Esophagus squamous epithelium (tissue), 5 donors: ENCODE measurements at regions not wholly inside any gene's neighbourhood (a gene's known extent, or its start where the extent isn't known, plus 50 kb on each side); places are given as distances from the start of the nearest gene placed in this dataset.

Experiments
- DNase-seq: peaks from one replicate; lab custom pipeline; 2025; lab: John Stamatoyannopoulos, UW
- H3K27ac ChIP-seq, 4 donors: fragments of 200-600 bp; sonication (generic); one replicate each; pipeline ENCODE4 v1.5.1; 2016 to 2019; ENCODE audit warnings: mild to moderate bottlenecking in 1 of 4
- H3K27me3 ChIP-seq, 4 donors: fragments of 200-600 bp; sonication (generic); 1 replicate in 3 of 4; 2 replicates in 1 of 4; pipeline versions ENCODE4 v1.5.1 to v1.6.0; 2017 to 2021; ENCODE audit warnings: antibody characterized with exemption in 1 of 4
- H3K36me3 ChIP-seq, 3 donors: fragments of 200-600 bp; sonication (generic); one replicate each; pipeline ENCODE4 v1.5.1; 2016 to 2019
- H3K4me1 ChIP-seq, 3 donors: fragments of 200-600 bp; sonication (generic); one replicate each; pipeline ENCODE4 v1.5.1; 2017 to 2019
- H3K4me3 ChIP-seq, 4 donors: fragments of 200-600 bp; sonication (generic); 1 replicate in 3 of 4; 2 replicates in 1 of 4; pipeline ENCODE4 v1.5.1; 2016 to 2019; ENCODE audit warnings: mild to moderate bottlenecking in 2 of 4, moderate library complexity in 1 of 4
- H3K9me3 ChIP-seq, 3 donors: fragments of 200-600 bp; sonication (generic); one replicate each; pipeline ENCODE4 v1.5.1; 2016 to 2019
- POLR2A ChIP-seq, 4 donors: fragments of 450-650 bp; IDR thresholded peaks; one replicate each; pipeline ENCODE4 v1.6.1; 2017; ENCODE audit warnings: antibody characterized with exemption in 4 of 4, mild to moderate bottlenecking in 4 of 4, moderate library complexity in 3 of 4
- WGBS, 2 donors: methylation state at CpG; one replicate each; pipeline ENCODE4 v1.1.5; 2018; 5-methylcytosine and 5-hydroxymethylcytosine counted together
- intact Hi-C: fragments of 100-400 bp; cut with DNase I; formaldehyde crosslinking; loops from one replicate; pipeline ENCODE4 v1.15.0; 2022
- TF ChIP-seq, protein P1 (sequence below), 6 experiments: fragments of 450-650 bp in 4 of 6; fragments of 200-600 bp in 2 of 6; sonication (generic) in 2 of 6; IDR thresholded peaks; one replicate each; pipeline ENCODE4 v1.5.1; 2016 to 2019; ENCODE audit warnings: antibody characterized with exemption in 6 of 6, mild to moderate bottlenecking in 4 of 6, moderate library complexity in 4 of 6
- donor health status: DM: yes; HTN: yes; CAD: no.

DNA sequence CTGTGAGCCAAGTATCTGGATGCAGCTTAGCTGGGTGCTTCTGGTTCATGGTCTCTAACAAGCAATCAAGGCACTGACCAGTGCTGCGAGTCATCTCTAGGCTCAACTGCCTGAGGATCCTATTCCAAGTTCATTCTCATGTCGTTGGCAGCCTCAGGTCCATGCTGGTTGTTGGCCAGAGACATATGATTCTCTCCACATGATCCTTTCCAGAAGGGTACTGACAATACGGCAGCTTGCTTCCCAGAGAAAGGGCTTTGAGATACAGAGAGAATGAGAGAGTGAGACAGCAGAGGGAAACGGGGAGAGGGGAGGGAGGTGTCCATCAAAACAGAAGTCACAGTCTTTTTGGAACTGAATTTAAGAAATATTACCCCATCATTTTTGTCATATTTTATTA lies 405.6 kb downstream of the XPNPEP1 start:
- H3K36me3 ChIP-seq: no peaks in the 10 kb centered on the region
- 47 to 64% methylated on average over 4 of the region's 4 CpGs for WGBS, 2 donors
- H3K4me1 ChIP-seq: no peaks in the 10 kb centered on the region
- no peak overlapping the region for H3K4me3 ChIP-seq
- no peak overlapping the region for H3K27ac ChIP-seq
- H3K27me3 ChIP-seq: no peaks in the 10 kb centered on the region
- no peak for DNase-seq
- intact Hi-C loops: no loop called here
- H3K9me3 ChIP-seq: peaks cover 0 to 4% (median 0%) of the 10 kb centered on the region in 3 donors
- TF ChIP-seq, protein P1, sequence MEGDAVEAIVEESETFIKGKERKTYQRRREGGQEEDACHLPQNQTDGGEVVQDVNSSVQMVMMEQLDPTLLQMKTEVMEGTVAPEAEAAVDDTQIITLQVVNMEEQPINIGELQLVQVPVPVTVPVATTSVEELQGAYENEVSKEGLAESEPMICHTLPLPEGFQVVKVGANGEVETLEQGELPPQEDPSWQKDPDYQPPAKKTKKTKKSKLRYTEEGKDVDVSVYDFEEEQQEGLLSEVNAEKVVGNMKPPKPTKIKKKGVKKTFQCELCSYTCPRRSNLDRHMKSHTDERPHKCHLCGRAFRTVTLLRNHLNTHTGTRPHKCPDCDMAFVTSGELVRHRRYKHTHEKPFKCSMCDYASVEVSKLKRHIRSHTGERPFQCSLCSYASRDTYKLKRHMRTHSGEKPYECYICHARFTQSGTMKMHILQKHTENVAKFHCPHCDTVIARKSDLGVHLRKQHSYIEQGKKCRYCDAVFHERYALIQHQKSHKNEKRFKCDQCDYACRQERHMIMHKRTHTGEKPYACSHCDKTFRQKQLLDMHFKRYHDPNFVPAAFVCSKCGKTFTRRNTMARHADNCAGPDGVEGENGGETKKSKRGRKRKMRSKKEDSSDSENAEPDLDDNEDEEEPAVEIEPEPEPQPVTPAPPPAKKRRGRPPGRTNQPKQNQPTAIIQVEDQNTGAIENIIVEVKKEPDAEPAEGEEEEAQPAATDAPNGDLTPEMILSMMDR (IDR thresholded peaks at IDR 0.05): no peak
- no peak for TF ChIP-seq POLR2A (IDR thresholded peaks at IDR 0.05)

DNA sequence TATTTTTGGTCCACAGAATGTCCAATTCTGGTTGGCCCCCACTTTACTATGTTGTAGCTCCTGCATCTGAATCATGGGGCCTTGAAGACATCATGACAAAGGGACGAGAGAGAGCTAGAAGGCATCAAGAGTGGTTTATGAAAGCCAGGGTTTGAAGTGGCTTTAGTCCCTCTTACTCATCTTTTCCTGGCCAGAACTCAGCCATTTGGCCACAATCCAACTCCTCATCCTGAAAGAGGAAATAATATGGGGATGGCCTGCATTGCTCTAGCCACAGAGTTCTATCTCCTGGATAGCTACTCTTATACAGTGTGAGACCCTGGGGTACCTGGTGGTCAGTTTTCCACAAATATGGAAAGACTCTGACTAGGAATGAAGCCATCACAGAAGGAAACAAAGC lies 418.9 kb downstream of the XPNPEP1 start:
- H3K27ac ChIP-seq: no peak overlapping the region
- H3K4me1 ChIP-seq: no peaks in the 10 kb centered on the region
- WGBS, 2 donors: 0 to 40% methylated on average over 1 of the region's 1 CpG
- no peaks in the 10 kb centered on the region for H3K9me3 ChIP-seq
- no peak overlapping the region for H3K4me3 ChIP-seq
- TF ChIP-seq, protein P1 (IDR thresholded peaks at IDR 0.05): no peak
- TF ChIP-seq POLR2A (IDR thresholded peaks at IDR 0.05): no peak
- DNase-seq: no peak
- intact Hi-C loops: no loop called here
- H3K27me3 ChIP-seq: no peaks in the 10 kb centered on the region
- no peaks in the 10 kb centered on the region for H3K36me3 ChIP-seq

DNA sequence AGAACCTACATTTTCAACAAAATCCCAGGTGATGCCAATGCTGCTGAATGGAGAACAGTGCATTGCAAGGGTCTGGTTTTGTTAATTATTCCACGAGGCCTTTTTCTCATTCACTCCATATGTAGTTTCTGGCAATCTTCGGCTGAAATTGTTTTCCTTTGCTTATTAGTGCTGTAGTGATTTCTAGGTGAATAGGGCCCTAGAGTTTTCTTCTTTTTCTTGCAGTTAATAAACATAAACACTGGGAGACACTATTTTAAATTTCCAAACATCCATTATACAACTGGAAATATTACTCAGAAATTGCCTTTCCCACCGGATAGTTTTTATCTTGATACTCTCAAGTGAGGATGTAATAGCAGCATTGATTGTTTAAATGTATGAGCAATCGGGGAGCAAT lies 435.6 kb downstream of the XPNPEP1 start:
- Histone ChIP-seq H3K27ac (no peak overlapping the region), H3K4me3 (no peak overlapping the region), H3K36me3 (no peaks in the 10 kb centered on the region), H3K4me1 (no peaks in the 10 kb centered on the region), H3K27me3 (no peaks in the 10 kb centered on the region), H3K9me3 (no peaks in the 10 kb centered on the region)
- intact Hi-C loops: no loop called here
- 67 to 72% methylated on average over 4 of the region's 4 CpGs for WGBS, 2 donors
- DNase-seq: no peak
- TF ChIP-seq POLR2A (IDR thresholded peaks at IDR 0.05): no peak
- TF ChIP-seq, protein P1 (IDR thresholded peaks at IDR 0.05): no peak

DNA sequence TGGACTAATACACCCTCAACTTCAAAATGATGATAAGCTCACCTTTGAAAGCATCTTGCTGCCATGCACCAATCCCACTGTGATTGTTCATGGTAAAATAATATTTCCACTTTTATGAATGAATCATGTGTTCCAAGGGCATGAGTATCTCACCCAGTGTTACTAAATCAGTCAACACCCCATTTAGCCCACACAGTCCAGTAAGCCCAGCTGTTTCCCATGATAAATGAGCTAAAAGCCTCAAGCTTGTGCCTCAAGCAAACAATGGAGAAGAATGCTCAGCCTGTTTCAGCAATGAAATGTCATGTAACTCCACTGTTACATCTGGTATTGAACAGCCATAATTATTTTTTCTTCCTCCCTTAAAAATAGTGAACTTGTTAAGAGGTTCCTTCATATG lies 442.5 kb downstream of the XPNPEP1 start:
- Histone ChIP-seq H3K36me3 (no peaks in the 10 kb centered on the region), H3K4me1 (no peaks in the 10 kb centered on the region), H3K27ac (no peak overlapping the region), H3K4me3 (no peak overlapping the region), H3K27me3 (no peaks in the 10 kb centered on the region), H3K9me3 (no peaks in the 10 kb centered on the region)
- intact Hi-C loops: no loop called here
- DNase-seq: no peak
- TF ChIP-seq, protein P1 (IDR thresholded peaks at IDR 0.05): no peak
- no peak for TF ChIP-seq POLR2A (IDR thresholded peaks at IDR 0.05)

DNA sequence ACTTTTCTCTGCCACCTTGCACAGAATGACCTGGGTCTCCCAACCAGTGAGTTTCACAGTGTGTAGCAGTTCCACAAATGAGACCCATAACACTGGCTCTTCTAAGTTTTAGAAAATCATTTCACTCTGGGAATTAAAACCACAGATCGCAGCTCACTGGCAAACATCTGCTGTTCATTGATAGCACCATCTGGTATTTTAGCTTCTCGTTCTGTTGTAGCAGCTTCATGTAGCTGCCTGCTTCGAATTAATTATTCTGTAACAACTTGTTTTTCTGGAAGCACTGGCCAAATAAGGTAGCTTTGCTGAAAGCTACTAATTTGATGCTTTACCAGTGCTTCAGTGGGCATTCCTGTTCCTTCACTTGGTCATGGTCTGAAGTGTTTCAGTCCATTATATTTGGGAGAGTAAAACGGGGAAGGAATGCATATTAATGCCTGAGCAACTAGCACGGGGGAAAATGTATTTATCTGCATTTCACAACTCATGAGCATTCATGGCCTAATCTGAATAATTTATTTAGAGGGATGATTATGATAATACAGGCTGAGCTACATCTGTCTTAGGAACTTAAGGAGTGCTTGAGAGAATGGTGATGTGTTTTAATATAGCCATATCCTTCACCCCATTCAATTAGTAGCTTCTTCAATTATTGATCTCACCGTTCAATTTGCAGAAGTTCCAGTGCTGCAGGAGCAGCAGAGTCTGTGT lies 447.4 kb downstream of the XPNPEP1 start:
- no peak overlapping the region for H3K4me3 ChIP-seq
- intact Hi-C loops: no loop called here
- WGBS, 2 donors: 39 to 43% methylated on average over 6 of the region's 6 CpGs
- TF ChIP-seq, protein P1 (IDR thresholded peaks at IDR 0.05): no peak
- TF ChIP-seq POLR2A (IDR thresholded peaks at IDR 0.05): no peak
- H3K27me3 ChIP-seq: no peaks in the 10 kb centered on the region
- DNase-seq: no peak
- no peaks in the 10 kb centered on the region for H3K4me1 ChIP-seq
- H3K36me3 ChIP-seq: no peaks in the 10 kb centered on the region
- H3K27ac ChIP-seq: no peak overlapping the region
- no peaks in the 10 kb centered on the region for H3K9me3 ChIP-seq
